NCI-H187 treated with DMSO at 0.1 percent for 48 hours (cell line): ENCODE measurements at regions not wholly inside any gene's neighbourhood (a gene's known extent, or its start where the extent isn't known, plus 50 kb on each side); places are given as distances from the start of the nearest gene placed in this dataset.

Experiments
- DNase-seq: peaks from one replicate; lab custom pipeline; 2025; lab: John Stamatoyannopoulos, UW

DNA sequence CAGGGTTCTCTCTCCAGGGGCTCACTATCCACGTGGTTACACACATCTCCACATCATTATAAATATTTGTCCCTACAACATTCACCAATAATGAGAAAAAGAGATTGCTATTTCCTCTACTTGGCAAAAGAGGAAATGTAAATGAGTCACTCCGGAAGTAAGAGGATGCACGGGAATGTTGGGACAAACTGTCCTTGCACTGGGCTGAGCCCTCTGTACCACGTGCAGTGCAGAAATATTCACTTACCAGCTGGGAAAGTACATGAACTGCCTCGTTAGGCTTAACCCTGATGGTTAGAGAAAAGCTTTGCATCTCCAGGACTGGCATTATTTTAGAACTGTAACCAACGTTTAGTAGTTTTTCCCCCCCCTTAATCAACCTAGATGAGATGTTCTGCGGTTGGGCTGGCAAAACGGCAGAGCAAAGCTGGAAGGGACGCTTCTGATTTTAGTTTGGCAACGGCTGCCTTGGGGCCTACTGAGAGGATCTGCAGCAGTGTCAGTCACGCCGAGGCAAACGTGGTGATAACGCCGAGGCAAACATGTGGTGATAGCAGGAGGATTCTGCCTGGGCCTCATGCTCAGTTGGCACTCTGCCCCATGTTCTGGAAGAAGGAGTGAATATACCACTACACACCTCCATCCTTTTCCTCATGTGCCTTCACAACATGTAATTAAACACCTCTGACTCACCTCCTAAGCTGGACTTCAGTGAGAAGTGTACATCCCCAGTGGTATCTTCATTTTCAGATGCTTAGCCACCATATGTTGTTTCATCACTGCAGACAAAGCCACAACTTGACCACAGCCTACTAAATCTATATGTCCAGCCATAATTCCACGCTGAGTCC, 661.4 kb upstream of the KLF4 start:
- no peak for DNase-seq

DNA sequence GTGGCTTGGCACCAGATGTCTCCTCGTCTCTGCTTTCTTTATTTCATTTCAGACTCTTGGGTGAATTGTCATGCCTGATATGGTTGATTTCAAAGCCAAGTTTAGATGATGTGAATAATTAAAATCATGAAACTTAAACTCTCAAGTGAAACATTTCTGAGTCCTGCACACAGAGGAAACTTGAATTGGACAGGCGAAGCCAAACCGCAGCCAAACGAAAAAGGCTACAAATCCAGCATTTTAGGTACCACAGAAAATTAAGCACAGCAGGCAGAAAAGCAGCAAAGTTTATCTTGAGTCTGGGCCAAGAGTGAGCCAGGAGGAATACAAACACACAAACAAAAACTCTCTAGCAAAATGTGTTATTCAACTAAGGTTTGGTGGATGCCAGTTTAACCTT, 659.8 kb upstream of the KLF4 start:
- no peak for DNase-seq

DNA sequence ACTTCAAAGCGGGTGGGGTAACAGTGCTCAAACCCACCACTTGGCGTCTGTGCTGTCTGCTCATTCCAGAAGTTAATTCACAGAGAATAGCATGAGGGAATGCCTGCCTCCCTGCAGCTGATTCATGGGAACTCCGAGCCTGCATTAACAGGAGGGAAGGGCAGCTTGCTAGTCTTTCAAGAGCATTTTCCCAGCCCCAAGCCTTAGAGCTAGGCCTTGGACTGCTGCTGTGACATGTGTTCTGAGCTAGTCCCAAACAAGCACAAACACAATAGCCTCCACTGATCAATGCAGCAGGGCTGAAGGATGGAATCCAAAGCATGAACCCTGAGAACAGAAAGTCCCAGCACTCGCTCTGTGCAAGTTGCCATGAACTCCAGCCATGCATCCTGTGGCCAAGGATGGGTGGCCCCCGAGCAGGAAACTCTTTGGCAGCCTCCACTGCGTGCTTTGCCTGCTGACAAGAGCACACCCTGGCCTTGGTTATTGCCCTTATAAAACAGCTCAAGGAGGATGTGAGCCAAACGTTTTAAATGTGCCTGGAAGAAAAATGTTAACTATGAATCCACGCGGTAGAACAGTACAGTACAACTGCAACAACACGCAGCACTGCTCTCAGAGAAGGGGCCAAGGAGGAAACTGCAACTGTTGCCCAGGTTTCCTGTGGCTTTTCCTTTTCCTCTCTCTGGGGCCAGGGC, 653.1 kb upstream of the KLF4 start:
- DNase-seq, result no peak

DNA sequence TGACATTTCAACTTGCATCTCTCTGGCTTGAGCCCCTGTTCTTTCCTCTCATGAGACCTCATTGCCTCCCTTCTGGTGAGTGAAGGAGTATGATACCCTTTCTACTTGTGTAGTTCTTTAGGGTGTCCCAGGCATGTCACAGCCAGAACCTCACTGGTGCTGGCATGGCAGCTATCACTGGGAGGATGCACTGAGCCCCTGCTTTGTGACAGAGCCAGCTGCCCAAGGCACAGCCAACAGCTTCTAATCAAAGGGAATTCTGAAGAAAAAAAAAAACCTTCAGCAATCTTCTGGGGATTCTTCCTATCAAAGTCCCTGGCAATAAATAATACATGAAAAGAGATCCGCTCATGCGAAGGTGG, 652.6 kb upstream of the KLF4 start:
- no peak for DNase-seq

DNA sequence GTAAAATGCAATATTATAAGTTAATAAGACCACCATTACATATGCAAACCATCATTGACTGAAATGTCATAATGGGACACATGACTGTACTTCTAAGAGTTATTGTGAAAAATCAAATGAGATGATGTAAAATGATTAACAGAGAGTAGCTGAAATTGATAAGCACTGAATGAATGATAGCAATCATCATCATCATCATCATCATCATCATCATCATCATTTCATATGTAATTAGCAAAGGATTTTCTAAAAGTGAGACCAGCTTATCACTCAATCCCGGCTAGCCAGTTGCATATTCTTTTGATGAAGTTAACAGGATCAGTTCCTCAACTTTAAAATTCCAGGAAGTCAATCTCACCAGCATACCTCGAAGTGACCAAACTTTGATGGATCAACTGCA, 650.3 kb upstream of the KLF4 start:
- DNase-seq, result no peak

DNA sequence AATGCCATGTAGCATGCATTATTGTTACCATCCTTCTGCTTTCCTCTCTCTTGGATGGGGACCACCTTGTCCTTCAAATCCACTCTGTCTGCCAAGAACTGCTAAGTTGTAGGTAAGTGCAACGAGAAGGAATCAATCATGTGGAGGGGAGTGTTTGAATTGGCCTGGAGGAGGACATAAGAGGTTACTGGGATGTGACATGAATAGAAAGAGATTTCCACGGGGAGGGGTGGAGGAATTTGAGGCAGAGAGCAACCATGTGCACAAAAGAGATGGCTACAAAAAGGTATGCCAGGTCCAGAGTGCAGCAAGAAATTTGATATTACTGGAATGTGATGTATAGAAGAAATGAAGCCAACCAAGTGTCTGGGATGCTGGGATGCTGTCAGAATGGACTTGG, 648.9 kb upstream of the KLF4 start:
- DNase-seq, result no peak

DNA sequence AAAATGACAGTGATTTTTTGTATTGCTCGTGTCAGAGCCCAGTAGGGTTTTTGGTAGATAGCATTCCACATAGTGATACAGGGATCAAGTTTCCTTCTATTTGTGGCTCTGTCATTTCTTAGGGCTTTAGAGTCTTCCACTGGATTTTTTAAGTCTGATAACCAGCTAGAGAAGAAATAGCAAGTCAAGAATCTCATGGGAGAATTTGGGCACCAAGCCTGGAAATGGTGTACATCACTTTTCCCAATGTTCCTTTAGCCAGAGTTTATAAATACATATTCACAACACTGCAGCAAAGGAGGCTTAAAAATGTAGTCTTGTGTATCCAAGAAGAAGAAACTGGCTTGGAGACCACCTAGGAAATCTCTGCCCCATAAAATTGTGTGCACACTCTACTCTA, 647.1 kb upstream of the KLF4 start:
- no peak for DNase-seq

DNA sequence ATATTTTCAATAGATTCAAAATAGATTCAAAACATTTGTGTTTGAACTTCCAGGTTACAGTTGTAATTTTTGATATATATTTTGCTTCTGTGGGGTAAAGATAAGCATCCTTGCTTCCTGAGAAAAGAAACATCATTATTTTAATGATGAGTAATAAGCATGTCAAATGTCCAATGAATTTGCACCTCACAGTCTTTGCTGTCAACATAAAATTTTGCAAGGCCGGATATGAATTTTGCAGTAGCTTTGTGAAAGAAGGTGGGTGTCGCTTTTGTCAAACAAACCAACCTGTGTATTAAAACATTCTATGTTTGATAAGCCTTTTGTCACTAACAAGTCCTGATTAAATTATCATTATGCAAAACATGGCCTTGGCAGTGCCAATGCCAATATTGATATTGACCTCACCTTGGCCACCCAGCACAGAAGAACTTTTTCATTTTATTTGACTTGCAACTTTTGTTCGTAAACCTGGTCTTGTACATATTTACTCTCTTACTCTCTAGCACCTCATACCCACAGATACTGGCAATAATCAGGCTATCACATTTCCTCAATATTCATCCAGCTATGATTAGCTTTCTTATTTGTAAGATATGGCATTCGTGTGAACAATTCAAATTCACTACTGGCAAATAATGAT, 645.0 kb upstream of the KLF4 start:
- DNase-seq, result no peak

DNA sequence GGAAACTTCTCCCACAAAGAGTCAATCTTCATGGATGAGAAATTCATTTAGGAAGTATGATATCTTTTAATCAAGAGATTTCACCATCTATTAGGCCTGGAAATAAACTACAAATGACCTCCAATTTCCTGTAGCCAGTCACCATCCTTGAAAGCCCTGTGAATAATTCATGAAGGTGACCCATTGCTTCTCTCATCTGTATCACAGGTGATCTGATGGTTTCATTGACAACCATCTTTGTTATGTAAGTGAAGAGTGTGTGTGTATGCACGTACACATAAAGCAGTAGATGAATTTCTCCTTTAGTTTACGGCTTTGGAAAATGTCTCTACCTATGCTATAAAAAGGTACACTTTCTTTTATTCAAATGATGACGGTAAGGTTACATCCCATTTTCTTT, 644.1 kb upstream of the KLF4 start:
- no peak for DNase-seq

DNA sequence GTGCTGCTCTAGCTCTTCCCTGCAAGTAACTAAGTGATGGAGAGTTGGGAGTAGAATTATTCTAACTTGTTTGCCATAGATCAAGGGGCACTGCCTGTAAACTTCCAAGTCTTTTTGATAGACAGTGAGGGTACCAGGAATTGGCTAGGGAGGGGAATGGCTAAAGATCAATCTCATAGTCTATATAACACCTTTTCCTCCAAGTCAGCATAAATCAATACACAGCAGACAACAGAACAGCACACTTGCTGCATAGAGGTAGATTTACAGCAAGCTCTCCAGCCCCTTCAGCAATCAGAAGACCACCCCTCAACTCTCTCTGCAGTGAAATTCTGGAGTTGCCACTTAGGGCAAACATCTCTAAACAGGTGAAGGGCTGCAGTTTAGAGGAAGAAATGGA, 643.5 kb upstream of the KLF4 start:
- DNase-seq, result no peak

DNA sequence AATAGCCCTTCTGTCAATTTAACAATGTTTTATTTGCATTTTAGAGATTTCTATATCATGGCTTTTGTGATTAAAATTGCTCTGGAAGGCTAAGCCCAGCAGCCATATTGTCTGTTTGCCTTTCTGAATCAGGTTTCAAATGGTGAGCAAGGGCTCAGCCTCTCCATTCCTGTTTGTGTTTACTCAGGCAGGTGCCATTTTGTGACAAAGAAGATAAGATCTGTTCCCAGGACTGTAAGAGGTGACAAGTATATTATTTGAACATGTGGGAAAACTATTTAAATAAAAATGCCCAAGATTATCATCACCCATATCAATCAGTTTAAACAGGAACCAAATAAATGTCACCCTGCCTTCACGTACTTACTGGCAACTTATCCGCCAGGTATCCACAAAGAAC, 641.3 kb upstream of the KLF4 start:
- no peak for DNase-seq

DNA sequence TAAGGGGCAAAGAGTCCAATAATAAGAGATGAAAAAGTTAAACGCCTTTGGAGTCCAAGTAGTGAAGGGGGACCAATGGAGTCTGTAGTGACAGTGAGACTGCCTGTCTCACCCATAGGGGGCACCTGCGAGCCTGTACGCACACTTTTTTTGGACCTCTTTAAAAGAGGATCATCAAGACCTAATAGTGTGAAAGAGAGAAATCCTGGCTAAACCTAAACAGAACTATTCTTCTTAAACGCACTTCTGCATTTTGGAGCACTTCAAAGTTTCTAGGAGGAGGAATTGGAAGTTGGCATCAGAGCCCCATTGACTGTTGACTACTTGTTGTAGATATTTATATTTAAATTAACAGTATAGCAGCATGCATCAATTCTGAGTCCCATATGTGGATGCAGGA, 636.1 kb upstream of the KLF4 start:
- DNase-seq, result no peak

DNA sequence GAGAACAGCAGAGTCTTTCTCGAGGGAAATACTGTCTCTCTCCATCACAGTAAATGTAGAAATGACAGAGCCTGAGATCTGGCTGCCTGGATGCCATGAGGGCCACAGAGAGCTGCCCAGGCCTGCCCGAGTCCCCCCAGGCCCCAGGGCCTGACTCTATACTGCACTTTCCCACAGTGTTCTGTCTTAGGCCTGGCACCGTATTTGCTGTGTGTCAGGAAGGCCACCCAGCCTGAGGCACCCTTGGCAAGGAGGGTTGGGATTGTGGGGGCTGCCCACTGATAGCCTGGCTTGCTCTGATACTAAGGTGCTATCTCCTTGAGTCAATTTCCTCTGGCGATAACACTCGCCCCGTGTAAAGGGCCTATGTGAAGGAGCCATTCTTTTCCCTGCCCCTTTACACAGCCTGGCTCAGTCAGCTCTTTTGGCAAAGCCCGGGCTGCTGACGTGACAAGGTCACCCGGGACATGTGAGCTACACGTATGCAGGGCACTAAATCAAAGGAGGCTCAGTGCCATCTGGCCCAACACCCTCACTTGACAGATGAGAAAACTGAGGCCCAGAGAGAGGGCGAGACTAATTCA, 630.1 kb upstream of the KLF4 start:
- DNase-seq, result no peak

DNA sequence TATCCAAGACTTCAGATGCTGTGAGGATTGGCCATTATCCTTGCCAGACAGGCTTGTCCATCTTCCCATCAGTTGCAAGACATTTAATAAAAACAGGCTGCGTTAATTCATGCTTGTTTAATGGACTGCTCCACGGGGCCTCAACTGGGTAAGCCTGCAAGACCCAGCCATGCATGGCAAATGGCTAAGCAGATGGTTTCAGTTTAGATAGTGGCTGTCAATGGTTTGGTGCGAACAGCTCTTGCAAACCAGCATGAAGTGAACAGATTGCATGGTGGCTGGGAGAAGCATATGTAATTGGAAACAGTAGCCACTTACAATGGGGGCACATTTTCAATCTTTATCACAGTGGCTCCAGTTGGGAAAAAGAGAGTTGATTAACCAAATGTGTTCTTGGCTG, 628.2 kb upstream of the KLF4 start:
- peak; percentile 12 for DNase-seq

DNA sequence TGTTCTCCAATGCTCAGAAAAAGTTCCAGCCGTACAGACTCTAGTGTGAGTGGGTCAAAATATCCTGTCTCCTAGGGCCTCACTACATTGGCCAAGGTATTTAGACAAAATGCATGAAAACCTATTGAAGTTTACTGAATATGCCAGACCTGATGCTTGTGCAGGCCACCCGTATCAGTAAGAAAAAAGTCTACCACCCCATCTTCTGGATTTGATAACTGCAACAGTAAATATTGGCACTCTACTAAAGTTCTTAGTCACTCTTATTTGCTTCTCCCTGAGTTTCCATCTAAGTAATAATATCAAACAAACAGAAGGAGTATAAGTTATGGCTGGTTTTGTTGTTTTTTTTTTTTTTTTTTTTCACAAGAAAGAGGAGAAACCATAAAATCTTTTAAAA, 627.7 kb upstream of the KLF4 start:
- DNase-seq, result no peak

DNA sequence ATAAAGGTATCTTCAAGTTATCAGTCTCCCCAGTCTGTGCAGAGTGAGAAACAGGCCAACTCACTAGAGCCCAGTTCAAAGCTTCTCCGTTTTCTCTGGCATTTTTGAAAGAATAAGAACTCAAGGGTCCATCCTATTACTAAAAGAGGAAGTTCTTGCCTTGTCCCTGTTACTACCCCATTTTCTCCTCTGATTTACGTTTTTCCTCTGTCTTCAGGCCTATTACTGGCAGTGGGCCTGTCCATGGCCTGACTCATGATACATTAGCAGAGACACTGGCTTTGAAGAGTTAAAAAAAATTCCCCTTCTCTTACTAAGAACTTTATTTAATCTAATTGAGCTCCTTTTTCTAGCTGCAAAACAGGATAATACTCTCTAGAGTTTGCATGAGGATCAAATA, 624.0 kb upstream of the KLF4 start:
- DNase-seq, result no peak

DNA sequence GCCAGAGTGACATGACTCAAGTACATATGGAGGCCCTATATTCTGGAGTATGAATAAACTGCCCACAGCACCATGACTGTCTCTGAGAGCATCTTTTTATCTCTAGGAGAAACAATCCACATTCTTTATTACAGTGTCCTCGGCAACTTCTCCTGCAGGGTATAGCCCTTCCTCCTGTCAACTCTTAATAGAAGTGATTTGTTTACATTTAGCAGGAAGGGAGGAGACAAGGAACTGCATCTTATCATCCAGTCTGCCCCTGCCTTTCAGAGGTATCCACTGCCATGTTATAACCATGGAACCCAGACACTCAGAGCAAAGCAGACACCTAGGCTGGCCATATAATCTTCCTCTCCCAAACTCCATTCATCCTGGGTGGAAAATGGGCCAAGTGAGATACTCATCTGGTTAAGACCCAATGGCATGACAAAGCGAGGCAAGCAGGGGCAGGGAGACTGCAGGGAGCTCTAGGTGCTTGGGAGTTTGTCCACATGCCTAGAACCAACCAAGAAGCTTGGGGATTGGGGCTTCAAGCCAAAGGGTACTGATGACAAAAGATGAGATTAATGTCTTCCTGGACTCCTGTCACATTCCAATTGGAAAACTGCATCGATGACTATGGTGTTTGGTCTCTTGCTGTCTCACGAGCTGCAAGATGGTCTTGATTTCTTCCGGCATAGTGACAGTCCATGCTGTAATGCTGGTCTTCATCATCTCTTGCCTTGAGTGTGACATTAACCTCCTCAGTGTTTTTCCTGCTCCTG, 620.5 kb upstream of the KLF4 start:
- no peak for DNase-seq

DNA sequence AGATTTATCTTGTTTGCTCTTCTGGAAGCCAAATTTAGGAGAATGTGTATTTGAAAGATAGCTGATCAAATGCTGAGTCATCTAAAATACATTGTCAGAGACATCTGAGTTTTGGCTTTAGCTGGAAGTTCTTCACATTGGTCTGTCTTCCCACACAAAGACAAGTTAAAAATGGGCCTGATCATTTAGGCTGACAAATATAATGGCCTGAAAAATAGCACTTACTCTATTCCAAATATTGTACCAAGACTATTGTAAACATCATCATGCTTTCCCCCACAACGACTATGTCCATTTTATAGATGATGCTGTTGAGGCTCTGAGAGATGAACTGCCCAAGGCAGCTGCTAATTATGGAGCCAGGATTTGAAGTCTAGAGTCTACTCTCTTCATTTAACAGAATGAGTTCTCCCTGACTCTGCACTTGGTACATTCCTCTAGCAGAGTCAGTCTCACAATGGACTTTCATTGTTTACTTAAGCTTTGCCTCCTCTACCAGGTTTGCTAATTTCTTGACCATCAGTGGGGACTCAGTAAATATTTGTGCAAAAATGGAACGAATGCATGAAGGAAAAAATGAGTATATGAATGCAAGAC, 619.4 kb upstream of the KLF4 start:
- DNase-seq, result no peak

DNA sequence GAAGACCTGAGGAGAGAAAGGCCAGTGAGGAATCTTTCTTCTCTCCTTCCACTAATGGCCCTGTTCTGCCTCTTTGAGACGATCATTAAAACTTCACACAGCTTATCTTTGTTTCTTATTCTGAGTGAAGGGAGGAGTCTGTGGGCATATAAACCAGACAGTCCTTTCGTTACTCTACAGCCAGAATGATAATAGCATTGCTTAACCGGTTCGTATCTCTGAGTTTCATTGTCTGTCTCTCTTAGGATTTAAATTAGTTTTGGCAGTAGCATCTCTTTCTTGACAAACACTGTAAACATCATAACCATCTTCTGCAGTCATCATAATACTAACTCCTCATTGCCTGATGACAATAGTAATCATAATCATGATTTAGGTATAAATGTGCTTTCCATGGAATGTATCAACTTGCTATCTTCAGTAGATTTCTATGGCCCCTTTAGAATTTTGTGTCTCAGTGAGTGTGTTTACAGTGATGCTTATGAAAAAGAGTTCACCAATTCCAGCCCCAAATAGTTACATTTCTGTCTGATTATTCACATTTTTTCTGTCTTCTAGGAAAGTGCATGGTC, 618.8 kb upstream of the KLF4 start:
- no peak for DNase-seq

DNA sequence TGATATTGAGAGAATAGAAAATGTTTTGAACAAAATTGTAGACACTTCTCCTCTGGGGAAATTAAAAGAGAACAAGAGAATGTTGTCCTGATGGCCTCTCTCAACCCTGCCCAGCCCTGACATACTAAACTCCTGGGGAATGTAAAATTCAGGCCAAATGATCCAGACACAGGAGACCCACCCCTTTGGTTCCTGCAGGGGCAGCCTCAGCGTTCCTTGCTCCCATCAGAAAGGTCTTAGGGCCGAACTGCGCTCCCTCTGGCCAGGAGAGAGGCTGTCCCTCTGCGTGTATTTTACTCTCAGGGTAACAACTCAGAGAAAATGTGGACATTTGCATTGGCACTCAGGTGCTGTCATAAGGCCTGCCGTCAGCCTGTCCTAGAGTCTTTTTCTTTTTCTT, 616.3 kb upstream of the KLF4 start:
- DNase-seq, result no peak

DNA sequence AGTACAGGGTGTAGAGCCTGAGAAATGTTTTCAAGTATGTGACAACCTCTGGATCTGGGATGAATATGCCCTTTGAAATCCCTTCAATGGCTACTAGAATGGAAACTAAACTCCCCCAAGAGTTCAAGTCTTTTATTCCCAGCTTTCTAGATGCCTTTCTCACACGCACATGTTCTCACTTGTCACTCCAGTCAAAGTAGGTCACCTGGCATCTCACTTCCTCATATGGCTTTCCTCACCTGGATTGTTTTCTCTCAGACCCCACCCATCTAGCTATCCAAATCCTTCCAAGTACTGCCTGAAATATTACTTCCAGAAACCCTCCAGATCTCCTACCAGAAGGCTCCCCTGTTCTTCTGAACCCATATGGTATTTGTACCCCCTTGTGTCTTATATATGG, 615.4 kb upstream of the KLF4 start:
- no peak for DNase-seq
